ENCODE measurements at regions not wholly inside any gene's neighbourhood (a gene's known extent, or its start where the extent isn't known, plus 50 kb on each side); places are given as distances from the start of the nearest gene placed in this dataset.

DNA sequence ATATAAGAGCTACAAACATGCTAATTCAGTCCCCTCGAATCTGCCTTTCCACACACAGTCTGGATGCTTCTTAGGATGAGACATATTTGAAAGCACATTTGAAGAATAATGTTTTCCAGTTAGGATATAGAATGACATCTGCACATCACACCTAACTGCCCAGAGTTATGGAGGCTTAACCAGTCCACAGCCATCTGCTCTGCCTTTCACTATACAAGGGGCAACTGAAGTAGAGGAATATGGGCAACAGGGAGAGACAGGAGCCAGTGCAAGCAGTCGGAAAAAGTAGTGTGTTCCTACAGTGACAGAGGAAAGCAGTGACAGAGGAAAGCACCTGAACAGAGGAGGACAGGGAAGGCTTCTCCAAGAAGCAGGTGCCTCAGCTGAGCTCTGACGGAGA, 79.0 kb upstream of the CLDN18 start:
- no peak overlapping the region for H3K27ac ChIP-seq
- TF ChIP-seq, protein P1, sequence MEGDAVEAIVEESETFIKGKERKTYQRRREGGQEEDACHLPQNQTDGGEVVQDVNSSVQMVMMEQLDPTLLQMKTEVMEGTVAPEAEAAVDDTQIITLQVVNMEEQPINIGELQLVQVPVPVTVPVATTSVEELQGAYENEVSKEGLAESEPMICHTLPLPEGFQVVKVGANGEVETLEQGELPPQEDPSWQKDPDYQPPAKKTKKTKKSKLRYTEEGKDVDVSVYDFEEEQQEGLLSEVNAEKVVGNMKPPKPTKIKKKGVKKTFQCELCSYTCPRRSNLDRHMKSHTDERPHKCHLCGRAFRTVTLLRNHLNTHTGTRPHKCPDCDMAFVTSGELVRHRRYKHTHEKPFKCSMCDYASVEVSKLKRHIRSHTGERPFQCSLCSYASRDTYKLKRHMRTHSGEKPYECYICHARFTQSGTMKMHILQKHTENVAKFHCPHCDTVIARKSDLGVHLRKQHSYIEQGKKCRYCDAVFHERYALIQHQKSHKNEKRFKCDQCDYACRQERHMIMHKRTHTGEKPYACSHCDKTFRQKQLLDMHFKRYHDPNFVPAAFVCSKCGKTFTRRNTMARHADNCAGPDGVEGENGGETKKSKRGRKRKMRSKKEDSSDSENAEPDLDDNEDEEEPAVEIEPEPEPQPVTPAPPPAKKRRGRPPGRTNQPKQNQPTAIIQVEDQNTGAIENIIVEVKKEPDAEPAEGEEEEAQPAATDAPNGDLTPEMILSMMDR (conservative IDR thresholded peaks at IDR 0.05), result no peak
- no peak for TF ChIP-seq ZFX (IDR thresholded peaks at IDR 0.05)

DNA sequence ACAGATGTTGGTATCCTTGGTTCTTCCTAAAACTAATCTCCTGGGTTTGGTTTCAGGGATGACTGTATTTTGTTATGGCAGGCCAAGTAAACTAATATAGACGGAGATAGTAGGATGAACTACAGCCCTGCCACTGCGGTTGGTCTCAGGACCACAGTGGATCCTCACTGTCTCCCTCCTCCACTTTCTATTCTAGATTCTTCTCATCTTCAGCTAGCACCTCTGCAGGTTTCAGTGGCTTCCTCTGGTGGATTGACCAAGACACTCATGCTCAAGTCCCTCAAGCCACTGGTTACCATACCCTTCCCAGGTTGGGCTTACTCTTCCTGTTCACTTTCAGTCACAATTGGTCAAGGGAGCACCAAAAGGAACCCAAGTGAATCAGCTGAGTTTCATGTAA, 71.1 kb upstream of the CLDN18 start:
- H3K27ac ChIP-seq, result no peak overlapping the region
- TF ChIP-seq, protein P1 (conservative IDR thresholded peaks at IDR 0.05), result no peak
- TF ChIP-seq ZFX (IDR thresholded peaks at IDR 0.05), result no peak

DNA sequence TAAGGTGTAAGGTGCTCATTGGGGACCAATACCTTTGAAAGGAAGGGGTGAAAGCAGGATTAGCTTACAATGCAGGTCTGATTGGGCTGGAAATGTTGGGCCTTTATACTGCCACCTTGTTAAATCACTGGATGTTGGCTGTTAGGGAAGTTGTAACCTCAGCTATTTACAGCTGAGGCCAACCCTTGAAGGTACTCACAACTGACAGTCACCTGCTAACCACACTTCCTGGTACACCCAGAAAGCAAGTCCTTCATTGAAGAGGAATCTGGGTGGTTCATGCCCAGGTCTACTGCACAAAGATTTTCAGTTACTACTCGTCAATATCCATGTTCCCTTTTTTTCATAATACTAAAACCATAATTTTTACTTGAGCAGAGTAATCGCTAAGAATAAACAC, 65.4 kb upstream of the CLDN18 start:
- H3K27ac ChIP-seq, result no peak overlapping the region
- no peak for TF ChIP-seq ZFX (IDR thresholded peaks at IDR 0.05)
- TF ChIP-seq, protein P1 (conservative IDR thresholded peaks at IDR 0.05), result no peak

DNA sequence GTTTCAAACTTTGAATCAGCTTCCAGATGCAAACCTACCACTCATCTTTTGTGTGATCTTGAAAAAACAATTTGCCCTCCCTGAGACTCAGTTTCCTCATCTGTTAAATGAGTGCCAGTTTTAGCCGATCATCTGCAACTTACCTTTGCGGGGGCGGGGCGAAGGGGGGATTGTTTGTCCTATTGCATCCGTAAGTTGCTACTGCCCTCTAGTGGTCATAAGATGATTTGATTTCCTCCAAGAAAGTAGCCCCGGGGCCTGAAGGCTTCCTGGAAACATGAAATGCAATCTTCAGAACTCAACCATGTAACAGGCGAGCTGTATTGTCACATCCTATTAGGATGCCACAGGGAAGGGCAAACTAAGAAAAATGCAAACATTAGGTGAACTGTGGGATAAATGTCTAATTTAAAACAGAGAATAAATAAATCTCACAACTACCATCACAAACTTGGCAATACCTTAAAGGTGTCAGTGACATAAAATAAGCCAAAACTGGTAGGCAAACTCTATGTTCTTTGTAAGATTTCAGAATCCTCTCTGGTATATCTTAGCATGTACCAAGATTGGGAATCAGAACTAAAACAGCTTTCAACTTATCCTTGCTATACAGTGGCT, 63.5 kb upstream of the CLDN18 start:
- TF ChIP-seq, protein P1 (conservative IDR thresholded peaks at IDR 0.05), result peak; percentile 95
- TF ChIP-seq ZFX (IDR thresholded peaks at IDR 0.05), result no peak
- H3K27ac ChIP-seq, result no peak overlapping the region

DNA sequence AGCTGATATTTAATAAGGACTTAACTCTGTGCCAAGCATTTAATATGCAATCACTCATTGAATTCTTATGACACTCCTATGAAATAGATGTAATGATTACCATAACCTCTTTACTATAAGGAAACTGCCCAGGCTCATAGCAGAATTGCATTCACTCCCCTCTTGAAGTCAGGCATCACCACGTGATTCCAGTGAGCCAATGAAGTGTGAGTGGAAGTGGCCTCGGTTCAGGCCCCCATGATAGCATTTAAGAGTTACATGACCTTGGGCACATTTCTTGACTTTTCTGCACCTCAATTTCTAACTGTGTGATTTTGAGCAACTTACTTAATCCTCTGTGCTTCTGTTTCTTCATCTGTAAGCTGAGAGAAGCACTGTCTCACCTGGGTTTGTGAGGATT, 62.8 kb upstream of the CLDN18 start:
- no peak overlapping the region for H3K27ac ChIP-seq
- TF ChIP-seq, protein P1 (conservative IDR thresholded peaks at IDR 0.05), result no peak
- no peak for TF ChIP-seq ZFX (IDR thresholded peaks at IDR 0.05)

DNA sequence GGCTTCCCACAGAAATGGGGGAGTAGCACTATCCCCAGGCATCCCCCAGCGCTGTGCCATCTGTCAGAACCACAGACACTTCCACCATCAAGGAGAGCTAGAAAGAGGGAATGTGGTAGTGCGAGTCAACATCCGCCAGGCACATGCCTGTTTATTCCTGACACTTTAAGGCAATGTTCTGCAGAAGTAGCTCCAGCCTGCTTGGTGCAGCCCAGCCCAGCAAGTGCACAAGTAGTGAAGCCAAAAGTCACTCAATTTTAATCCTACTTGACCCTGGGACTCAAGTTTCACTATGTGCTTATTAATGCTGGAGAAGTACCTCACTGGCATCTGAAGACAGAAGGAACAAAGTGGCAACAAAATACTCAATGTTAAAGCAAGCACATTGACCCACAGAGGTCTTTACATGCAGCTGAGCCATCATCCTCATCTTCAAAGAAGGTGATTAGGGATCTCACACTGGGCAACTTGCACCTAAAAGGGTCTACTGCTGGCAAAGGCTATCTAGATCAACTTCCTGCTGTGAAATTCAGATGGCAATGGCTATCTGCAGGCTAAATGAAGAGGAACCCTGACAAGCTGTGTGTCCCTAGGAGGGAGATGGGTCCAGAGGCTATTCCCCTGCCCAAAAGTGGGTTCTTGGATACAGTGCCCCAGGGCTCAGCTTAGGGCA, 61.4 kb upstream of the CLDN18 start:
- no peak overlapping the region for H3K27ac ChIP-seq
- TF ChIP-seq, protein P1 (conservative IDR thresholded peaks at IDR 0.05), result no peak
- no peak for TF ChIP-seq ZFX (IDR thresholded peaks at IDR 0.05)

DNA sequence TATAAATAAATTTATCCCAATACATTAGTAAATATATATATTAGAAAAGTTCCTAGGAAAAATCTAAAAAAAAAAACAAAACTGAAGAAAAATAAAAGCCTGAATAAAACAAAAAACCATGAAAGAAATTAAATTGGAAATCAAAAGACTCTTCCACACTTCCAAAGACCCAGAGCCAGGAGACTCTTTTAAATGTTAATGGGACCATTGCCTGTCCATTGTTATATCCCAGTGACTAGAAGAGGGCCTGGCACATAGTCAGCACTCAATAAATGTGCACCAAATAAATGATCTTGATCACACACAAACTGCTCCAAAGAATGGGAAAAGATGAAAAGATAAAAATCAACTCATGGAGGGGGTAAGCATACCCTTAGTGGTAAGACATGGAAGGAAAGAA, 51.3 kb upstream of the CLDN18 start:
- TF ChIP-seq ZFX (IDR thresholded peaks at IDR 0.05), result no peak
- TF ChIP-seq, protein P1 (conservative IDR thresholded peaks at IDR 0.05), result no peak
- H3K27ac ChIP-seq, result no peak overlapping the region
